WTC11 (cell line): ENCODE measurements at regions not wholly inside any gene's neighbourhood (a gene's known extent, or its start where the extent isn't known, plus 50 kb on each side); places are given as distances from the start of the nearest gene placed in this dataset.

ENCODE experiments used
- ATAC-seq: fragments of 200-7000 bp; cut with Tn5 transposase; 2 replicates; pipeline ENCODE4 v1.10.0; 2021; ENCODE audit warnings: mild to moderate bottlenecking, moderate library complexity
- CTCF ChIA-PET: fragments of 300-600 bp; sonication (Branson Sonifier 250); formaldehyde crosslinking; loops from one replicate; lab custom pipeline; 2021; ENCODE audit warnings: antibody characterized with exemption; lab: Charles Lee
- POLR2A ChIA-PET: fragments of 350-600 bp; sonication (Branson Sonifier 250); formaldehyde crosslinking; loops from one replicate; lab custom pipeline; 2021; ENCODE audit warnings: antibody characterized with exemption; lab: Charles Lee
- DNase-seq: peaks from one replicate; pipeline ENCODE4 v3.0.0; 2021; ENCODE audit warnings: low spot score
- H3K27ac Mint-ChIP-seq: 2 replicates; pipeline ENCODE4 v1.8.0; 2021; ENCODE audit warnings: mixed read lengths
- H3K27me3 Mint-ChIP-seq: 2 replicates; pipeline ENCODE4 v1.8.0; 2021; ENCODE audit warnings: low read depth, mild to moderate bottlenecking, moderate library complexity, mixed read lengths
- H3K36me3 Mint-ChIP-seq: 2 replicates; pipeline ENCODE4 v1.8.0; 2021; ENCODE audit warnings: mixed read lengths
- H3K4me1 Mint-ChIP-seq: 2 replicates; pipeline ENCODE4 v1.8.0; 2022; ENCODE audit warnings: mixed read lengths
- H3K4me3 Mint-ChIP-seq: 2 replicates; pipeline ENCODE4 v1.8.0; 2021; ENCODE audit warnings: mild to moderate bottlenecking, moderate library complexity, mixed read lengths
- H3K9me3 Mint-ChIP-seq: 2 replicates; pipeline ENCODE4 v1.8.0; 2021; ENCODE audit warnings: mixed read lengths
- CTCF ChIP-seq: fragments of 200-600 bp; IDR thresholded peaks from 2 replicates; pipeline ENCODE4 v1.8.0; 2022; ENCODE audit warnings: antibody characterized with exemption
- E2F4 ChIP-seq: sonication (generic); formaldehyde crosslinking; IDR thresholded peaks from 2 replicates; pipeline ENCODE4 v1.8.1; 2022; ENCODE audit warnings: low read depth, mild to moderate bottlenecking, moderate library complexity, missing genetic modification reagents, borderline replicate concordance
- E2F5 ChIP-seq: sonication (generic); formaldehyde crosslinking; IDR thresholded peaks from 2 replicates; pipeline ENCODE4 v1.8.1; 2022; ENCODE audit warnings: mild to moderate bottlenecking, moderate library complexity, missing genetic modification reagents
- ETV6 ChIP-seq: sonication (generic); formaldehyde crosslinking; IDR thresholded peaks from 2 replicates; pipeline ENCODE4 v1.8.1; 2022; ENCODE audit warnings: mild to moderate bottlenecking, missing genetic modification reagents
- FOXJ3 ChIP-seq: sonication (generic); formaldehyde crosslinking; IDR thresholded peaks from 2 replicates; pipeline ENCODE4 v1.9.0; 2021; ENCODE audit warnings: missing genetic modification reagents, mild to moderate bottlenecking, borderline replicate concordance
- FOXK1 ChIP-seq: sonication (generic); formaldehyde crosslinking; IDR thresholded peaks from 2 replicates; pipeline ENCODE4 v1.8.0; 2022; ENCODE audit warnings: mild to moderate bottlenecking, moderate library complexity, missing genetic modification reagents
- GABPB1 ChIP-seq: sonication (generic); formaldehyde crosslinking; IDR thresholded peaks from 2 replicates; pipeline ENCODE4 v1.8.1; 2023; ENCODE audit warnings: mild to moderate bottlenecking, missing genetic modification reagents
- GRHL2 ChIP-seq: fragments of 250-450 bp; sonication (Bioruptor Pico); IDR thresholded peaks from 2 replicates; pipeline ENCODE4 v1.8.0; 2022; ENCODE audit warnings: mild to moderate bottlenecking, moderate library complexity; ENCODE audit not compliant: insufficient replicate concordance, severe bottlenecking
- KAT7 ChIP-seq: sonication (generic); formaldehyde crosslinking; IDR thresholded peaks from 2 replicates; pipeline ENCODE4 v1.8.1; 2023; ENCODE audit warnings: missing genetic modification reagents, mild to moderate bottlenecking, borderline replicate concordance
- NR1H2 ChIP-seq: sonication (generic); formaldehyde crosslinking; IDR thresholded peaks from 2 replicates; pipeline ENCODE4 v1.9.0; 2021; ENCODE audit warnings: mild to moderate bottlenecking, moderate library complexity, missing genetic modification reagents
- NR2C2 ChIP-seq: sonication (generic); formaldehyde crosslinking; IDR thresholded peaks from 2 replicates; pipeline ENCODE4 v1.8.0; 2022; ENCODE audit warnings: mild to moderate bottlenecking, missing genetic modification reagents
- RELA ChIP-seq: sonication (generic); formaldehyde crosslinking; IDR thresholded peaks from 2 replicates; pipeline ENCODE4 v1.8.1; 2022; ENCODE audit warnings: missing genetic modification reagents, mild to moderate bottlenecking, borderline replicate concordance
- SMAD3 ChIP-seq: sonication (generic); formaldehyde crosslinking; IDR thresholded peaks from 2 replicates; pipeline ENCODE4 v1.8.0; 2022; ENCODE audit warnings: missing genetic modification reagents, mild to moderate bottlenecking, borderline replicate concordance
- ZBTB21 ChIP-seq: sonication (generic); formaldehyde crosslinking; IDR thresholded peaks from 2 replicates; pipeline ENCODE4 v1.8.1; 2023; ENCODE audit warnings: mild to moderate bottlenecking, missing genetic modification reagents, borderline replicate concordance
- TF ChIP-seq, protein P1 (sequence below): fragments of 250-450 bp; sonication (Bioruptor Pico); IDR thresholded peaks from 2 replicates; pipeline ENCODE4 v1.9.0; 2021; ENCODE audit warnings: mild to moderate bottlenecking, borderline replicate concordance
- TF ChIP-seq, protein P2 (sequence below): sonication (generic); formaldehyde crosslinking; conservative IDR thresholded peaks from 2 replicates; pipeline ENCODE4 v1.8.1; 2022; ENCODE audit warnings: mild to moderate bottlenecking, missing genetic modification reagents
- TF ChIP-seq, protein P3 (sequence below): fragments of 250-450 bp; sonication (Bioruptor Pico); IDR thresholded peaks from 2 replicates; pipeline ENCODE4 v1.9.0; 2021; ENCODE audit warnings: mild to moderate bottlenecking
- TF ChIP-seq, protein P4 (sequence below): sonication (generic); formaldehyde crosslinking; IDR thresholded peaks from 2 replicates; pipeline ENCODE4 v1.8.0; 2023; ENCODE audit warnings: mild to moderate bottlenecking, missing genetic modification reagents

GRCh38 chr2:241951920-241952319, 82.4 kb downstream of the RTP5 start (continued):
- TF ChIP-seq E2F5 (no peak), SMAD3 (CRISPR knock-in tag) (no peak)
- TF ChIP-seq, protein P1, sequence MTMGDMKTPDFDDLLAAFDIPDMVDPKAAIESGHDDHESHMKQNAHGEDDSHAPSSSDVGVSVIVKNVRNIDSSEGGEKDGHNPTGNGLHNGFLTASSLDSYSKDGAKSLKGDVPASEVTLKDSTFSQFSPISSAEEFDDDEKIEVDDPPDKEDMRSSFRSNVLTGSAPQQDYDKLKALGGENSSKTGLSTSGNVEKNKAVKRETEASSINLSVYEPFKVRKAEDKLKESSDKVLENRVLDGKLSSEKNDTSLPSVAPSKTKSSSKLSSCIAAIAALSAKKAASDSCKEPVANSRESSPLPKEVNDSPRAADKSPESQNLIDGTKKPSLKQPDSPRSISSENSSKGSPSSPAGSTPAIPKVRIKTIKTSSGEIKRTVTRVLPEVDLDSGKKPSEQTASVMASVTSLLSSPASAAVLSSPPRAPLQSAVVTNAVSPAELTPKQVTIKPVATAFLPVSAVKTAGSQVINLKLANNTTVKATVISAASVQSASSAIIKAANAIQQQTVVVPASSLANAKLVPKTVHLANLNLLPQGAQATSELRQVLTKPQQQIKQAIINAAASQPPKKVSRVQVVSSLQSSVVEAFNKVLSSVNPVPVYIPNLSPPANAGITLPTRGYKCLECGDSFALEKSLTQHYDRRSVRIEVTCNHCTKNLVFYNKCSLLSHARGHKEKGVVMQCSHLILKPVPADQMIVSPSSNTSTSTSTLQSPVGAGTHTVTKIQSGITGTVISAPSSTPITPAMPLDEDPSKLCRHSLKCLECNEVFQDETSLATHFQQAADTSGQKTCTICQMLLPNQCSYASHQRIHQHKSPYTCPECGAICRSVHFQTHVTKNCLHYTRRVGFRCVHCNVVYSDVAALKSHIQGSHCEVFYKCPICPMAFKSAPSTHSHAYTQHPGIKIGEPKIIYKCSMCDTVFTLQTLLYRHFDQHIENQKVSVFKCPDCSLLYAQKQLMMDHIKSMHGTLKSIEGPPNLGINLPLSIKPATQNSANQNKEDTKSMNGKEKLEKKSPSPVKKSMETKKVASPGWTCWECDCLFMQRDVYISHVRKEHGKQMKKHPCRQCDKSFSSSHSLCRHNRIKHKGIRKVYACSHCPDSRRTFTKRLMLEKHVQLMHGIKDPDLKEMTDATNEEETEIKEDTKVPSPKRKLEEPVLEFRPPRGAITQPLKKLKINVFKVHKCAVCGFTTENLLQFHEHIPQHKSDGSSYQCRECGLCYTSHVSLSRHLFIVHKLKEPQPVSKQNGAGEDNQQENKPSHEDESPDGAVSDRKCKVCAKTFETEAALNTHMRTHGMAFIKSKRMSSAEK (CRISPR knock-in tag) = no peak

- no peak overlapping the region for H3K27ac Mint-ChIP-seq
- no peak for TF ChIP-seq FOXK1 (CRISPR knock-in tag)
- TF ChIP-seq ZBTB21 (CRISPR knock-in tag) = no peak
- TF ChIP-seq SMAD3 (CRISPR knock-in tag) = no peak
- TF ChIP-seq, protein P2, sequence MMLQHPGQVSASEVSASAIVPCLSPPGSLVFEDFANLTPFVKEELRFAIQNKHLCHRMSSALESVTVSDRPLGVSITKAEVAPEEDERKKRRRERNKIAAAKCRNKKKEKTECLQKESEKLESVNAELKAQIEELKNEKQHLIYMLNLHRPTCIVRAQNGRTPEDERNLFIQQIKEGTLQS = no peak
- TF ChIP-seq, protein P3, sequence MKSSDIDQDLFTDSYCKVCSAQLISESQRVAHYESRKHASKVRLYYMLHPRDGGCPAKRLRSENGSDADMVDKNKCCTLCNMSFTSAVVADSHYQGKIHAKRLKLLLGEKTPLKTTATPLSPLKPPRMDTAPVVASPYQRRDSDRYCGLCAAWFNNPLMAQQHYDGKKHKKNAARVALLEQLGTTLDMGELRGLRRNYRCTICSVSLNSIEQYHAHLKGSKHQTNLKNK (CRISPR knock-in tag) = no peak
- TF ChIP-seq E2F4 (CRISPR knock-in tag) = no peak
- TF ChIP-seq KAT7 (CRISPR knock-in tag) = no peak
- TF ChIP-seq CTCF = no peak
- TF ChIP-seq E2F5 = no peak
- TF ChIP-seq FOXJ3 (CRISPR knock-in tag) = no peak
- no peak for TF ChIP-seq NR1H2 (CRISPR knock-in tag)
- TF ChIP-seq NR2C2 = no peak
- no peak for TF ChIP-seq GABPB1 (CRISPR knock-in tag)
- TF ChIP-seq ETV6 = no peak
- TF ChIP-seq GRHL2 (CRISPR knock-in tag) = no peak
- TF ChIP-seq RELA = no peak
- TF ChIP-seq, protein P4, sequence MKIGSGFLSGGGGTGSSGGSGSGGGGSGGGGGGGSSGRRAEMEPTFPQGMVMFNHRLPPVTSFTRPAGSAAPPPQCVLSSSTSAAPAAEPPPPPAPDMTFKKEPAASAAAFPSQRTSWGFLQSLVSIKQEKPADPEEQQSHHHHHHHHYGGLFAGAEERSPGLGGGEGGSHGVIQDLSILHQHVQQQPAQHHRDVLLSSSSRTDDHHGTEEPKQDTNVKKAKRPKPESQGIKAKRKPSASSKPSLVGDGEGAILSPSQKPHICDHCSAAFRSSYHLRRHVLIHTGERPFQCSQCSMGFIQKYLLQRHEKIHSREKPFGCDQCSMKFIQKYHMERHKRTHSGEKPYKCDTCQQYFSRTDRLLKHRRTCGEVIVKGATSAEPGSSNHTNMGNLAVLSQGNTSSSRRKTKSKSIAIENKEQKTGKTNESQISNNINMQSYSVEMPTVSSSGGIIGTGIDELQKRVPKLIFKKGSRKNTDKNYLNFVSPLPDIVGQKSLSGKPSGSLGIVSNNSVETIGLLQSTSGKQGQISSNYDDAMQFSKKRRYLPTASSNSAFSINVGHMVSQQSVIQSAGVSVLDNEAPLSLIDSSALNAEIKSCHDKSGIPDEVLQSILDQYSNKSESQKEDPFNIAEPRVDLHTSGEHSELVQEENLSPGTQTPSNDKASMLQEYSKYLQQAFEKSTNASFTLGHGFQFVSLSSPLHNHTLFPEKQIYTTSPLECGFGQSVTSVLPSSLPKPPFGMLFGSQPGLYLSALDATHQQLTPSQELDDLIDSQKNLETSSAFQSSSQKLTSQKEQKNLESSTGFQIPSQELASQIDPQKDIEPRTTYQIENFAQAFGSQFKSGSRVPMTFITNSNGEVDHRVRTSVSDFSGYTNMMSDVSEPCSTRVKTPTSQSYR (CRISPR knock-in tag) = no peak
- peaks cover 26% of the 10 kb centered on the region for H3K27me3 Mint-ChIP-seq
- no peaks in the 10 kb centered on the region for H3K36me3 Mint-ChIP-seq
- no peak overlapping the region for H3K4me3 Mint-ChIP-seq
- POLR2A ChIA-PET = no interaction called here
- no peak; the same call in 1 of the 2 replicates for ATAC-seq
- DNase-seq = no peak
- peaks cover 5% of the 10 kb centered on the region; the same call in 1 of the 2 replicates for H3K9me3 Mint-ChIP-seq
- CTCF ChIA-PET = interaction anchor here (1.3 kb wide), 1 partner anchor 68 kb away, joined by 5 read pairs; no protein-coding TSS in a partner anchor
- H3K4me1 Mint-ChIP-seq = peaks cover 5% of the 10 kb centered on the region
Observed at GRCh38 chr2:241952816-241953215, 83.3 kb downstream of the RTP5 start.
